Peyer's patch (tissue), 4 donors: ENCODE measurements at regions not wholly inside any gene's neighbourhood (a gene's known extent, or its start where the extent isn't known, plus 50 kb on each side); places are given as distances from the start of the nearest gene placed in this dataset.
"Not testable (repeated sequence)": the region's sequence is repeated elsewhere in the genome, so short reads cannot be mapped to it uniquely, and the experiment has no call there.

Experiments
- DNase-seq, 3 donors: peaks; one replicate each; pipeline ENCODE4 v3.0.0-alpha.2; 2017 to 2019
- H3K27ac ChIP-seq, 4 donors: fragments of 200-600 bp; sonication (generic); one replicate each; pipeline ENCODE4 v1.5.1; 2016 to 2019
- H3K27me3 ChIP-seq, 2 donors: fragments of 200-600 bp; sonication (generic); one replicate each; pipeline ENCODE4 v1.5.1; 2019
- H3K36me3 ChIP-seq, 3 donors: fragments of 200-600 bp; sonication (generic); one replicate each; pipeline ENCODE4 v1.5.1; 2016 to 2019
- H3K4me1 ChIP-seq, 4 donors: fragments of 200-600 bp; sonication (generic); one replicate each; pipeline ENCODE4 v1.5.1; 2016 to 2019
- H3K4me3 ChIP-seq, 4 donors: fragments of 200-600 bp; sonication (generic); 1 replicate in 3 of 4; 2 replicates in 1 of 4; pipeline ENCODE4 v1.5.1; 2016 to 2019; ENCODE audit warnings: mild to moderate bottlenecking in 1 of 4
- H3K9me3 ChIP-seq, 4 donors: fragments of 200-600 bp; sonication (generic); one replicate each; pipeline ENCODE4 v1.5.1; 2016 to 2019; ENCODE audit warnings: mild to moderate bottlenecking in 1 of 4
- POLR2A ChIP-seq, 2 donors: fragments of 450-650 bp; IDR thresholded peaks; one replicate each; pipeline ENCODE4 v1.5.1; 2017; ENCODE audit warnings: antibody characterized with exemption in 2 of 2, mild to moderate bottlenecking in 2 of 2, moderate library complexity in 2 of 2
- TF ChIP-seq, protein P1 (sequence below), 6 experiments: fragments of 450-650 bp in 4 of 6; fragments of 200-600 bp in 2 of 6; sonication (generic) in 1 of 6; IDR thresholded peaks; one replicate each; pipeline ENCODE4 v1.5.1; 2017 to 2019; ENCODE audit warnings: antibody characterized with exemption in 6 of 6, mild to moderate bottlenecking in 3 of 6, moderate library complexity in 1 of 6

DNA sequence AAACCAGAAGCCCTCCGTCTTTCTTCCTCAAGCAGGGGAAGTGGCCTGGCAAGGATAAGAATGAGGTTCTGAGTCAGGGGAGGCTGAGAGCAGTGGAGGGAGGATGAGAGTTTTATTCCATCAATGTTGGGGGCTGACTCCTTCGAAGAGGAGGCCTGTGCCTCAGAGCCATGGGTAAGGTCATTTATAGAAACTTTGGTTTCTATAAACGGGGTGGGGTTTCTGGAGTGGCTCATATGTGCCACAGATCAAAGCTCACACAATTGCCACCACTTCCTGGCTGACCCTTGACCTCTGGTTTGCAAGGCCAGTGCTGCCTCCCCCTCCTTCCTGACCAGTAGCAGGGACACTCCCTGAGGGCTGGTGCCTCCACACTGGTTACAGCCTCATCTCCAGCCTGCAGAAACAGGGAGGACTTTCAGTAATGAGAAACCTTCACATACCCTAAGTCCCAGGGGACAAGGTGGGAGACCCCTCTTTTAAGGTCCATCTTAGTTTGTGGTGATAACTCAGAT, 166.0 kb downstream of the PDGFRA start:
- TF ChIP-seq, protein P1, sequence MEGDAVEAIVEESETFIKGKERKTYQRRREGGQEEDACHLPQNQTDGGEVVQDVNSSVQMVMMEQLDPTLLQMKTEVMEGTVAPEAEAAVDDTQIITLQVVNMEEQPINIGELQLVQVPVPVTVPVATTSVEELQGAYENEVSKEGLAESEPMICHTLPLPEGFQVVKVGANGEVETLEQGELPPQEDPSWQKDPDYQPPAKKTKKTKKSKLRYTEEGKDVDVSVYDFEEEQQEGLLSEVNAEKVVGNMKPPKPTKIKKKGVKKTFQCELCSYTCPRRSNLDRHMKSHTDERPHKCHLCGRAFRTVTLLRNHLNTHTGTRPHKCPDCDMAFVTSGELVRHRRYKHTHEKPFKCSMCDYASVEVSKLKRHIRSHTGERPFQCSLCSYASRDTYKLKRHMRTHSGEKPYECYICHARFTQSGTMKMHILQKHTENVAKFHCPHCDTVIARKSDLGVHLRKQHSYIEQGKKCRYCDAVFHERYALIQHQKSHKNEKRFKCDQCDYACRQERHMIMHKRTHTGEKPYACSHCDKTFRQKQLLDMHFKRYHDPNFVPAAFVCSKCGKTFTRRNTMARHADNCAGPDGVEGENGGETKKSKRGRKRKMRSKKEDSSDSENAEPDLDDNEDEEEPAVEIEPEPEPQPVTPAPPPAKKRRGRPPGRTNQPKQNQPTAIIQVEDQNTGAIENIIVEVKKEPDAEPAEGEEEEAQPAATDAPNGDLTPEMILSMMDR (IDR thresholded peaks at IDR 0.05), result no peak
- TF ChIP-seq POLR2A (IDR thresholded peaks at IDR 0.05), result no peak
- no peaks in the 10 kb centered on the region for H3K36me3 ChIP-seq
- no peak overlapping the region for H3K4me3 ChIP-seq
- no peaks in the 10 kb centered on the region for H3K4me1 ChIP-seq
- no peak for DNase-seq
- no peaks in the 10 kb centered on the region for H3K9me3 ChIP-seq
- no peaks in the 10 kb centered on the region for H3K27me3 ChIP-seq
- no peak overlapping the region for H3K27ac ChIP-seq

DNA sequence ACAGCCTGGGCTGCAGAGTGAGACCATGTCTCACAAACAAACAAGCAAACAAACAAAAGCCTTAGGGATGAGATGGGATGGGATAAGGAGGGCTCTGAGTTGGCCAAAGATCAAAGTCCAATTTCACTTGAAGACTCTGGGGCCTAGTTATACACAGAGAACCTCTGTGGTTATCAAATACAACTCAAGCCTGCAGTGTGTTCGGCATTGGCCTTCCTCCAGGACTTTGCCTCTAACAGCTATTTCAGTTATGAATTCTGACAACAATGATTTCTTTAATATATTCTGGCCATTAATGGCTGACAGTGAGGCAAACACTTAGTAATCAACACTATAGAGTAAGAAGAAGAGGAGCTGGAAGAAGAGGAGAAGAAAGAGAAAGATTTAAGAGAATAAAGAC, 171.1 kb downstream of the PDGFRA start:
- no peak for DNase-seq
- no peaks in the 10 kb centered on the region for H3K36me3 ChIP-seq
- H3K27ac ChIP-seq, result no peak overlapping the region
- no peak for TF ChIP-seq POLR2A (IDR thresholded peaks at IDR 0.05)
- TF ChIP-seq, protein P1 (IDR thresholded peaks at IDR 0.05), result no peak
- no peaks in the 10 kb centered on the region for H3K27me3 ChIP-seq
- H3K9me3 ChIP-seq, result no peaks in the 10 kb centered on the region
- no peaks in the 10 kb centered on the region for H3K4me1 ChIP-seq
- H3K4me3 ChIP-seq, result no peak overlapping the region

DNA sequence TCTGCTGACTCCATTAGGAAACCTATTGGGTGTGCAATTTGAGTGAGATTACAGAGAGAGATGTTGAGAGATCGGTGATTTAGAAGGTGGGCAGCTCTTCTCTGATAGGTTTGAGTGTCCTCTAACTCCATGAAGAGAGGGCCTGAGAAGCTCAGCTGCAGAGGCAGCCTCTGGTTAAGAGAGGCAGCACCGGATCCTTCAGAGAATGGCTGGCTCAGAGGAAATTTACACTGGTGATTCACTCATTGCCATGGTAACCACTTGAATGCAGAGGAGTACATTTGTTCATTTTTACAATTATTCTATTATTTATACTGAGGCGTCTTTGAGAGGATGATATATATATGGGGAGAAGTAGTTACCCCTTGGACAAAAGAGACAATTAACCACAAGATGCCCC, 171.7 kb downstream of the PDGFRA start:
- no peak for DNase-seq
- no peaks in the 10 kb centered on the region for H3K36me3 ChIP-seq
- no peaks in the 10 kb centered on the region for H3K4me1 ChIP-seq

DNA sequence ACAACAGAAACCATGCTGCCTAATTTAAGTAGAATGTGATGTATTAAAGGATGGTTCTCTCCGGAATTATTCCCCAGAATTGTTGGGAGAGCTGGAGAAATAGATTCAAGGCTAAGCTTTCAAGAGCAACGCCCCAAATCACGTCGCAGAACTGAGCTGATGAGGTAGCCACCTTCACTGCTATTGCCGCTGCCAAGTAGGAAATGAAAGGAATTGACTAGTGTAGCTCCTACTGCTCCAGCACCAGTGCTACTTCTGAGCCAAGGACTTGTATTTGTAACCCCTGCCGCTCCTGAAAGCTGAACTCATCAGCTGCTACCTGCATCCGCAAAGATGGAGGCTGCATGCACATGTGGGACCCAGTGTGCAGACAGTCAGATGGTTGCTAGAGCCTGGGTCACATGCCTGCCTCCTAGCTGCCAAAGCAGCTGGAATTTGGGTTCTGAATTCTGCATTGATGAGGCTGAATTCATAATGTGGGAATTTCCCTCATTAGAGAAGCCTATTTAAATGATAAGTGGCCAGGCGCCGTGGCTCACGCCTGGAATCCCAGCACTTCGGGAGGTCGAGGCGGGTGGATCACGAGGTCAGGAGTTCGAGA, 173.9 kb downstream of the PDGFRA start:
- no peak for DNase-seq
- Histone ChIP-seq H3K4me1 (no peaks in the 10 kb centered on the region), H3K9me3 (no peaks in the 10 kb centered on the region), H3K36me3 (no peaks in the 10 kb centered on the region), H3K4me3 (no peak overlapping the region), H3K27me3 (no peaks in the 10 kb centered on the region), H3K27ac (no peak overlapping the region)
- TF ChIP-seq POLR2A (IDR thresholded peaks at IDR 0.05), result no peak
- TF ChIP-seq, protein P1 (IDR thresholded peaks at IDR 0.05), result no peak

More for the DNA sequence above, 171.7 kb downstream of the PDGFRA start:
- H3K9me3 ChIP-seq, result no peaks in the 10 kb centered on the region
- no peak for TF ChIP-seq POLR2A (IDR thresholded peaks at IDR 0.05)
- TF ChIP-seq, protein P1 (IDR thresholded peaks at IDR 0.05), result no peak
- no peak overlapping the region for H3K27ac ChIP-seq
- H3K27me3 ChIP-seq, result no peaks in the 10 kb centered on the region
- H3K4me3 ChIP-seq, result no peak overlapping the region

DNA sequence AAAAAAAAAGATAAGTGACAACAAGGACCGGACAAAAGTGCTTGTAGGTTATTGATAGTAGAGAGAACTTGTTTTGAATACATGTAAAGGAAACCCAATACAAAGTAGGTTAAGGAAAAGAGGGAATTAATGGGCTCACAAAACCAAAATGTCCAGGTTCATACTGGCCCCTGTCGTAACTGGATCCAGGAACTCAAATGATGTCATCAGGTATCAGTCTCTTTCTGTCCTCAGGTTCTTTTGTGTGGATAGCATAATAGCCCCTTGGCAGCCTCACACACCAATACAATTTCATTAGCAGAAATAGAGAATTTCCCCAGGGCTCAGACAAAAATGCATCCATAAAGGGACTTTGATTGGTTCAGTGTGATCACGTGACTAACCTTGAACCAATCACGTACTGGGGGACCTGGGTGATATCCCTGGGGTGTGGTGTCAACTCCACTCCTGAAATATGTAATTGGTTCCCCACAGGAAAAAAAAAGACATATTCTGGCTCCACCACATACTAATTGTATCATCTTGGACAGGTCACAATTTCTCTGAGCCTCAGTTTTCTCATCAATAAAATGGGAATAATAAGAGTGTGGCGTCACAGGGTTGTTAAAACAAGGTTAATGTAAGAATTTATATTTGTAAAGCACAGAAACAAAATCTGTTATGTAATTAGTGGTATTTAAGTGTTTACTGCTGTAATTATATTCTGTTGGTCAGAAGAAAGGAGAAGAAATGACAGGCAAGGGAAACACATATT, 174.8 kb downstream of the PDGFRA start:
- Histone ChIP-seq H3K36me3 (no peaks in the 10 kb centered on the region), H3K27ac (no peak overlapping the region), H3K9me3 (no peaks in the 10 kb centered on the region), H3K27me3 (no peaks in the 10 kb centered on the region), H3K4me1 (no peaks in the 10 kb centered on the region), H3K4me3 (no peak overlapping the region)
- no peak for TF ChIP-seq POLR2A (IDR thresholded peaks at IDR 0.05)
- TF ChIP-seq, protein P1 (IDR thresholded peaks at IDR 0.05), result no peak
- no peak for DNase-seq

DNA sequence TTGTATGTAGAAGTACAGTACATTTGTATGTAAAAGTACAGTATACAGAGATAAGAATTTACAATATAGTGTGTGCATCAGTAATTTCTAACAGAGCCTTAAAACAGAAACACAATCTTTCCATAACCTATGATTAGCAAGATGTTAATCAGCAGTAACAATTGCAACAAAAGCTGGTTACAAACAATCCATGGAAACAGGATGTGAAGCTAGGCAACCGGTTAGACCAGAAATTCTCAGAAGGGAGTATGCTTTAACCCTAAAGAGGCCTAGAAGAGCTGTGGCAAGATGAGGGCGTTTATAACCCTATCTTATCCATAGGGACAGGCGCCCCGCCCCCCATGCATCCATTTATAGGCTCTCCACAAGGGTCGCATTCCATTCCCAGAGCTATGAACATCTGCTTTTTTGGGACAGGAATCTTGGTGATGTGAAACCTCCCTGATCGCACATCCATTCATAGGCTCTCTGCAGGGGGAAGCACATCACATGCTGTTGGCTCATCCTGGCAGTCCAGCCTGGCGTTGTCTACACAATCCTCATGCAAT, 180.3 kb downstream of the PDGFRA start:
- not testable (repeated sequence) for H3K36me3 ChIP-seq, H3K4me3 ChIP-seq, H3K4me1 ChIP-seq, H3K27me3 ChIP-seq, H3K27ac ChIP-seq, DNase-seq, H3K9me3 ChIP-seq
